Left lung (tissue), 4 donors: ENCODE measurements at regions not wholly inside any gene's neighbourhood (a gene's known extent, or its start where the extent isn't known, plus 50 kb on each side); places are given as distances from the start of the nearest gene placed in this dataset.

Experiments
- ATAC-seq: fragments of 200-7000 bp; cut with Tn5 transposase; one replicate; pipeline ENCODE4 v1.9.1; 2020; ENCODE audit warnings: moderate library complexity
- DNase-seq, 4 donors: peaks; one replicate each; pipeline ENCODE4 v3.0.0-alpha.2; 2013 to 2020
- H3K27ac ChIP-seq, 2 donors: fragments of 200-600 bp; sonication (generic) in 1 of 2; one replicate each; pipeline versions ENCODE4 v1.5.0 to v1.8.0; 2020 to 2021
- H3K27me3 ChIP-seq, 2 donors: fragments of 200-600 bp; sonication (generic) in 1 of 2; one replicate each; pipeline versions ENCODE4 v1.5.0 to v1.8.0; 2020 to 2021
- H3K36me3 ChIP-seq, 2 donors: fragments of 200-600 bp; sonication (generic) in 1 of 2; one replicate each; pipeline versions ENCODE4 v1.5.0 to v1.8.0; 2020 to 2021
- H3K4me1 ChIP-seq, 2 donors: fragments of 200-600 bp; one replicate each; pipeline ENCODE4 v1.8.0; 2021
- H3K4me3 ChIP-seq, 2 donors: fragments of 200-600 bp; sonication (generic) in 1 of 2; one replicate each; pipeline versions ENCODE4 v1.5.0 to v1.8.0; 2020 to 2021; ENCODE audit warnings: mild to moderate bottlenecking in 1 of 2
- H3K9me3 ChIP-seq, 2 donors: fragments of 200-600 bp; sonication (generic) in 1 of 2; one replicate each; pipeline versions ENCODE4 v1.5.0 to v1.8.0; 2020 to 2021
- CTCF ChIP-seq, 2 donors: fragments of 200-600 bp; sonication (generic) in 1 of 2; IDR thresholded peaks; one replicate each; pipeline versions ENCODE4 v1.5.0 to v1.8.0; 2021; ENCODE audit warnings: antibody characterized with exemption in 2 of 2
- intact Hi-C, 2 donors: fragments of 100-400 bp; cut with DNase I; formaldehyde crosslinking; loops; one replicate each; pipeline versions ENCODE4 v1.11.2 to v1.14.2; 2022
- donor health status: DM: no; HTN: yes; CAD: no.
- donor health status: DM: no; HTN: no; CAD: no.

GRCh38 chrX:124827258-124827845 is 481.0 kb downstream of the SH2D1A start:
- DNase-seq (no peak), ATAC-seq (no peak)
- Histone ChIP-seq H3K27ac (no peak overlapping the region), H3K4me3 (no peak overlapping the region), H3K4me1 (no peaks in the 10 kb centered on the region), H3K36me3 (no peaks in the 10 kb centered on the region), H3K27me3 (no peaks in the 10 kb centered on the region), H3K9me3 (no peaks in the 10 kb centered on the region)
- no peak for TF ChIP-seq CTCF (IDR thresholded peaks at IDR 0.05)
- intact Hi-C loops, result no loop called here

GRCh38 chrX:124829930-124830329 is 483.6 kb downstream of the SH2D1A start:
- Histone ChIP-seq H3K36me3 (no peaks in the 10 kb centered on the region), H3K27me3 (no peaks in the 10 kb centered on the region), H3K27ac (no peak overlapping the region), H3K9me3 (no peaks in the 10 kb centered on the region), H3K4me1 (no peaks in the 10 kb centered on the region), H3K4me3 (no peak overlapping the region)
- intact Hi-C loops, result no loop called here
- DNase-seq (no peak), ATAC-seq (no peak)
- no peak for TF ChIP-seq CTCF (IDR thresholded peaks at IDR 0.05)

- no peak for ATAC-seq
- no peaks in the 10 kb centered on the region for H3K27me3 ChIP-seq
- no peak for TF ChIP-seq CTCF (IDR thresholded peaks at IDR 0.05)
- DNase-seq, result no peak
- no peaks in the 10 kb centered on the region for H3K4me1 ChIP-seq
- no peak overlapping the region for H3K27ac ChIP-seq
- no peaks in the 10 kb centered on the region for H3K9me3 ChIP-seq
- H3K4me3 ChIP-seq, result no peak overlapping the region
- intact Hi-C loops, result no loop called here
- no peaks in the 10 kb centered on the region for H3K36me3 ChIP-seq
These were observed 482.9 kb upstream of the TEX13C start for GRCh38 chrX:124836786-124837185.

GRCh38 chrX:124842205-124842604 is 477.5 kb upstream of the TEX13C start:
- no peaks in the 10 kb centered on the region for H3K36me3 ChIP-seq
- intact Hi-C loops, result no loop called here
- no peak for ATAC-seq

GRCh38 chrX:124860736-124861135 is 458.9 kb upstream of the TEX13C start:
- H3K9me3 ChIP-seq, result no peaks in the 10 kb centered on the region
- H3K4me3 ChIP-seq, result no peak overlapping the region
- H3K4me1 ChIP-seq, result no peaks in the 10 kb centered on the region
- no peaks in the 10 kb centered on the region for H3K27me3 ChIP-seq
- ATAC-seq (no peak), DNase-seq (peak in 1 of 4 donors; percentile 1)
- H3K27ac ChIP-seq, result no peak overlapping the region
- H3K36me3 ChIP-seq, result no peaks in the 10 kb centered on the region
- no peak for TF ChIP-seq CTCF (IDR thresholded peaks at IDR 0.05)
- intact Hi-C loops, result no loop called here

More at GRCh38 chrX:124842205-124842604, 477.5 kb upstream of the TEX13C start:
- no peaks in the 10 kb centered on the region for H3K9me3 ChIP-seq
- no peak overlapping the region for H3K4me3 ChIP-seq
- no peak overlapping the region for H3K27ac ChIP-seq
- H3K27me3 ChIP-seq, result no peaks in the 10 kb centered on the region
- no peak for TF ChIP-seq CTCF (IDR thresholded peaks at IDR 0.05)
- DNase-seq, result no peak
- H3K4me1 ChIP-seq, result no peaks in the 10 kb centered on the region
